GM12878 (cell line): ENCODE measurements at regions not wholly inside any gene's neighbourhood (a gene's known extent, or its start where the extent isn't known, plus 50 kb on each side); places are given as distances from the start of the nearest gene placed in this dataset.

Source experiments
- ATF2 ChIP-seq: IDR thresholded peaks from 2 replicates; pipeline ENCODE4 v1.6.1; 2012; ENCODE audit warnings: low read length, inconsistent platforms
- CTCF ChIP-seq, 3 experiments: IDR thresholded peaks in 2 of 3; conservative IDR thresholded peaks in 1 of 3; 2 replicates each; pipeline ENCODE4 v1.5.1; 2011; ENCODE audit warnings: low read depth in 3 of 3, low read length in 3 of 3, mild to moderate bottlenecking in 3 of 3, control low read depth in 2 of 3, moderate library complexity in 2 of 3, inconsistent platforms in 1 of 3, mixed read lengths in 1 of 3; ENCODE audit not compliant: control insufficient read depth in 2 of 3, insufficient read depth in 1 of 3; ENCODE audit errors: extremely low read depth in 1 of 3
- EZH2 ChIP-seq: IDR thresholded peaks from 2 replicates; pipeline ENCODE4 v1.6.1; 2012; ENCODE audit warnings: low read depth, mild to moderate bottlenecking, control low read depth, inconsistent platforms, low read length, borderline replicate concordance; ENCODE audit not compliant: control insufficient read depth
- FOS ChIP-seq: IDR thresholded peaks from 3 replicates; pipeline ENCODE4 v1.6.1; 2011; ENCODE audit warnings: borderline replicate concordance; ENCODE audit not compliant: insufficient read length; ENCODE audit errors: extremely low read depth
- HDAC2 ChIP-seq: fragments of 200-600 bp; sonication (generic); IDR thresholded peaks from 2 replicates; pipeline ENCODE4 v1.6.1; 2017
- POLR2A ChIP-seq: IDR thresholded peaks from 2 replicates; pipeline ENCODE4 v1.6.1; 2011; ENCODE audit warnings: low read depth, mild to moderate bottlenecking, low read length
- POU2F2 ChIP-seq: IDR thresholded peaks from 3 replicates; pipeline ENCODE4 v1.6.1; 2011; ENCODE audit warnings: low read depth, mild to moderate bottlenecking, low read length, borderline replicate concordance
- SUPT20H ChIP-seq: IDR thresholded peaks from 2 replicates; pipeline ENCODE4 v1.6.1; 2011; ENCODE audit warnings: low read depth, mild to moderate bottlenecking, low read length, moderate library complexity, borderline replicate concordance; ENCODE audit not compliant: control insufficient read depth
- TAF1 ChIP-seq: IDR thresholded peaks from 2 replicates; pipeline ENCODE4 v1.6.1; 2011; ENCODE audit warnings: mild to moderate bottlenecking, low read depth, low read length, borderline replicate concordance
- YY1 ChIP-seq: IDR thresholded peaks from 2 replicates; pipeline ENCODE4 v1.6.1; 2011; ENCODE audit warnings: low read depth, mild to moderate bottlenecking, low read length

- no peak for TF ChIP-seq FOS
- no peak for TF ChIP-seq EZH2
- no peak for TF ChIP-seq CTCF (IDR thresholded peaks at IDR 0.05 in 2 of 3, conservative IDR thresholded peaks at IDR 0.05 in 1 of 3; ENCODE audit: control insufficient read depth in 2 of 3, extremely low read depth in 1 of 3, insufficient read depth in 1 of 3, low read depth in 3 of 3, low read length in 3 of 3)
- no peak for TF ChIP-seq YY1
- TF ChIP-seq ATF2: no peak
- no peak for TF ChIP-seq POU2F2
- TF ChIP-seq POLR2A: no peak
- TF ChIP-seq HDAC2: no peak
- no peak for TF ChIP-seq SUPT20H
- TF ChIP-seq TAF1: no peak
These were observed 376.7 kb upstream of the ARID1B start for GRCh38 chr6:156400487-156400886.
